ENCODE measurements at regions not wholly inside any gene's neighbourhood (a gene's known extent, or its start where the extent isn't known, plus 50 kb on each side); places are given as distances from the start of the nearest gene placed in this dataset.

DNA sequence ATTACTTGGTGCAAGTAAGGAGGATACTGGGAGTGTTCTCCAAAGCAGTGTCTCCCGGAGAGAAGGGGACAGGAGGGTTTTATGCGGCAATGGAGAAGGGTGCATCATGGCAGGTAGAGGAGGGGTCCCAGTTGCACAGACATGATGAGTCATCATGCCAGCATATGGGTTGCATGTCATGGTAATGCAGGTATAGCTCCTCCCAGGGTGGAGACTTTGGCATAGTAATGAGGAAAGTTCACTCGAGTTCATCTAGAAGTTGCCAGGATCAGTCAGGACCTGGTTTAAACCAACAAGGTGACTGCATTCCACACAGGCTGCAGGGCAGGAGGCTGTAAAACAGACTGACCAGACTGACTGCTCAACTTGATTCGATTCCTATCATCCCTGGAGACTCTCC lies 355.7 kb upstream of the DUSP10 start:
- no peak for DNase-seq

DNA sequence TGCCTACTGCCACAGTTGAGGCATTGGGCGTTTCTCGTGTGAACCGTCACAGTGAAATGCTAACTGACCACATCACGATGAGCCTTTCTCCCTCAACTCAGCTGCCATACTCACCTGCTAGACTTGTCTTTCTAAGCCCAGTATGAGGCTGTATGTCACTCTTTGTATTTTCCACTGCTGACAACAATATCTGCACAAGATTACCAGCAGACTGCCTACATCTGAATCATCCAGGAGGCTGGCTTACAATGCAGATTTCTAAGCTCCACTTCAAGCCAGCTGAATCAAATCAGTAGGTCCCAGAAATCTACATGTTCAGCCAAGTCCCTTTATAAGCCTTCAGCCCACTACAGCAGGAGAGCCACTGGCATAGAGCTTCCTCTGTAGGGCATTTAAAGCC lies 355.0 kb upstream of the DUSP10 start:
- no peak for DNase-seq

DNA sequence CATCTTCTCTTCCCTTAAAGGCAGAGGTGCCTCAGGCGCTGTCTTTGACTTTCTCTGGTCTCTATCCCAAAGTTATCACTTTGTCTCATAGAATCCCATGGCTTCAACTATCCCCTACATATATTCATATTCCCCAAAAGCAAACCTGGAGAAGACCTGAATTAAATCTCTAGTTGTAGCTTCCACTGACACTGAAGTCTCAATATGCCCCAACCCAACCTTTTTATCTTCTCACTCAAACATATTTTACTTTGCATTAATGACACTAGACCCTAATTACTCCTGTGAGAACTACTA lies 354.5 kb upstream of the DUSP10 start:
- DNase-seq: no peak

DNA sequence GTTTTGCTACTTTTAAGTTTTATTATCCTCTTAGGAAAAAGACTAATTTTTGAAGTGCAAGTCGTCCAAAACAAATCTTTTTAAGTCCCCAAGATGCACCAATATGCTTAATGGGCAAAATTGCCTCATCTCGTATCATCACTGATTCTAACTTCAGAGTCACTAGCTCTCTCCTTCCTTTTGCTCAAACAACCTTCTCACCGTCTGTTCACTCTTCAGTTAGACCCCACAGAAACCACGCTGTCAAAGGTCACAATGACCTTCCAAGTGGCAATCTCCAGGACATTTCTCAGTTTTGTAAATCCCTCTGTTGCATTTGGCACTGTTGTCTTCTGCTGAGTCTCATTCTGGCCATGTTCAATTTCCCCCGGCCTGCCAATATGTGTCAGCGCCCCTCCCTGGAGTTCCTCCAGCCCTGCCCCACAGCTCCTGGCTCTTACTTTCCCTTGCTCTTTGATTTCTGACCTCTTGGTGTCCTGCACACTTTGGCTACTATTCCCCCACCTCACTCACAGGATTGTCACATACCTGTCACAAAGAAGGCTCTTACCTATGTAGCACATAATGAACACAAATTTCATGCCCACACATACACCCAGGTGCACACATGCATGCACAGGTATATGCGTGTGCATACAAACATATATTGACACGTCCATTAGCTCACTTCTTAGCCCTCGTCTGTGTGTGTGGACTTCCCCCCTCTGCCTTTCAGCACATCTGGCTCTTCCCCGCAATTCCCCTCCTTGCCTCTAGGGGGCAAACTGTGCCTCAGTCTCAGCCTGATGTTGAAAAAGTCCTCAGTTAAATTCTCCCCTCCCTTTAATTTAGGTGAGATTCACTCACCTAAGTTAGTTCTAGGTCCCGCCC lies 354.0 kb upstream of the DUSP10 start:
- DNase-seq: peak; percentile 62 to 73 (median 72)

DNA sequence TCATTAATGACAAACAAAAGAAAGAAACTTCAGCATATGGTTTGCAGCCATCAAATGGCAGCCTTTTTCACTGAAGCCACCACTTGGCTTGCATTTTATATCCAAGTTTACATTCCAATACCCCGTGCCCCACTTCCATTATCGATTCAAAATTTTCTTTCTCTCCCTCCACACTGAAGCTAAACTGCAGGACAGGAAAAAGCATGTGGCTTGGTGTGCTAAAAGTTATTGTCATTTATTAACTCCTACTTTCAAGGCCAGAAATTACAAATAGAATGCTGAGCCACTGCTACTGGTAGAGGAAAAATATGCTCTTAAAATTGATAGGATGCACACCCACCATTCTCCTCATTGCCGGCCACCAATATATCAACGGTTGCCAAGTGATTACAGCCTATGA lies 351.6 kb upstream of the DUSP10 start:
- DNase-seq: no peak

DNA sequence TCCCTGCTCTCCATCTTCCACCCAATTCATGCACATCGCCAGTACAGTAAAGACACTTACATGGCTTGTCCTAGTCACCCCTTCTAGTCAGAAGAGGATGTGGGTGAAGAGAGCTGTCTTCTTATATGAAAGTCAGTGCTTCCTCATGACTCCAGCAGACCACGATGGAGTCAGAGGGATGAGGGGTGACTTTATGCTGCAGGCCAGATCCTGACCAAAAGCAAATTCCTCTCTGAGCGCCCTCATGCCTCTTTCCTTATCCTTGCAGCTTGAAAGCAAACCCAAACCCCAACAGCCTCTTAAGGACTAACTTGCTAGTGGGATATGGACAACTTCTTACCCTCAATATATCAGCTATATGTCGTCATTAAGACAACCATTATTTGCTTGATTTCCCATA lies 348.2 kb upstream of the DUSP10 start:
- DNase-seq: peak in 1 of 3 donors; percentile 5

DNA sequence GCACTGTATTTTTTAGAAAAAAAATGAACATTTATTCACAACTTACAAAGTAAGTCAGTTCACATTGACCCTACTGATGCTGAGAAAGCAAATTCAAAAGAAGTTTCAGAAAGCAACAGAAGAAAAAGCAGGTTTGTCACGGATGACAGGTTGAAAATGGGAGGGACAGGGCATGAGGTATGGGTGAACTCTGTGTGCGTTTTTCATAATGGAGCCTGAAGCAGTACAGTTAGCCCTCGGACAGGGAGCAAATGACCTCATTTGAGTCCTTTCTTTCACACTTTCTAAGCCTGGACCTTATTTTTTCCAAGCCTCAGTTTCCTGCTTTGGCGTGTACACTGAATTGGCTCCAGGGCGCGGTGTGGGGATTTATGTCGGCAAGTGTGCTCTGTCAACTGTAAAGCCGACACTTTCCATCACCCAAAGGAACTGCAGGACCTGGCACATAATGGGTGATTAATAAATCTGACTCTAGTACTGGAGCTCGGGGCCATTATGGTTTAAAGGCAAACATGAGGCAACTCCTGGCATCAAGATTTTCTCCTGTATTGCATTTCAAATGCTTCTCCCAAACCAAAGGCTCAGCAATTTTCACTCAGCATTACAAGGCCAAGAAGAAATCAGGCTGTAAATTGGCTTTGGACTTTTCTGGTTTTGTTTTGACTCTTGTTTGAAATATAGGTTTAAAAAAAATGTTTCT lies 345.5 kb upstream of the DUSP10 start:
- DNase-seq: no peak

DNA sequence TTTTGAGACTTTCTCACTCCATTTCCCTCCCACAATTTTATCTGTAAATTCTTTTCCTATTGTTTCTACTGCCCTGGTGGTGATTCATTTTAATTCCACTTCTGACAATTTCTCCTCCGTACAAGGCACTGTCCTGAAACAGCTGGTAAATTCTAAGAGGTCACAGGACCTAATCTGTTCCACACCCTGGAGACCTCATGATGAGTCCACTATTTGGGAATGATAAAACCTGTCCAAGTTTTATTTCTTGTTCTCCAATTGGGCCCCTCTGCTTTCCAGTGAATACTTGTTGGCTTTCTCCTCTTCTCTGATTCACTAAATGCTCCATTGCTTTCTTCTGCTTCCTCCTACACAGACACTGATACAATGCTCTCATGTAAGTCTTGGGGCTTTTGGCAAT lies 343.1 kb upstream of the DUSP10 start:
- no peak for DNase-seq

DNA sequence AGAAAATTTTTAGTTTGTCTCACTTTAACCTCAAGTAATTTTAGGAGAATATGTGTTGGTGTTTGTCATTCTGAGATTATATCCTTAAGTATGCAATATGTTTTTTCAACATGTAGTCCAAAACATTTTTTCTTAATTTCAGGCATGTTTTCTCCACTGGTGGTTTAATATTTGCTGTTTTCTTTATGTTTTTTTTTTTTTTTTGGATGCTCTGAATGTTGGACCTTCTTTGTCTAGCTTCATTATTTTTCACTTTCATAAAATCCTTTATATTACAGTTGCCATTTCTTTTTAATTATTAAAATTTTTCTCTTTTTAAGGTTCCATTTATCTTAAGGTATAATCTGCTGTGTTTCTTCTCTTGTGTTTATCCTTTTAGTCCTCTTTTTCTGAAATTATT lies 342.2 kb upstream of the DUSP10 start:
- DNase-seq: no peak

DNA sequence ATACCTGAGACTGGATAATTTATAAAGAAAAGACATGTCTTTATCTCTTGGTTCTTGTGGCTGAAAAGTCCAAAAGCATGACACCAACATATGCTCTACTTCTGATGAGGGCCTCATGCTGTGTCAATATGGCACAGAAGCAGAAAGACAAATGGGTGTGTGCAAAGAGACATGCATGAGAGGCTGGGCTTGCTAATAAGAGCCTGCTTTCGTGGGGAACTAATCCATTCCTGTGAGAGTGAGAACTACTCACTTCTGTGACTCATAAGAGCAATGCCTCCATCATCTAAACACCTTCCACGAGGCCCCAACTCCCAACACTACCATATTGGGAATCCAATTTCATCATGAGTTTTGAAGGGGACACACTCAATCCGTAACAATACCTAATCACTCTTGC lies 340.0 kb upstream of the DUSP10 start:
- no peak for DNase-seq

DNA sequence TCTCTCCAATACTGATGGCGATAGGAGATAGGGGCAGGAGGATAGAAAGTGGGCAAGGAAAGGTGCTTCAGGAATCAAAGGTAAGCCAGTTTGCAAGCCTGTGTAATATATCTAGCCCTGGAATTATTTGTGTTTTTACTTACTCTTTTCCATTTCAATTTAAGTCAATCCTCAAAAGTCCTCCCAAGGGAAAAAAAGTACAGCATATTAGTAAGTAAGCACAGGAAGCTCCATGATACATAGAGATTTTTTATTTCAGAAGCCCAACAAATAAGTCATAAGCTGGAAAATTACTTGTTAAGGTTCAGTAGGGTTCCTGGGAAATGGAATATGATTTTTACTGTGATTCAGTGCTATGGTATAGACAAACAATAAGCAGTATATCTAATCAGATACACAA lies 337.7 kb upstream of the DUSP10 start:
- no peak for DNase-seq

DNA sequence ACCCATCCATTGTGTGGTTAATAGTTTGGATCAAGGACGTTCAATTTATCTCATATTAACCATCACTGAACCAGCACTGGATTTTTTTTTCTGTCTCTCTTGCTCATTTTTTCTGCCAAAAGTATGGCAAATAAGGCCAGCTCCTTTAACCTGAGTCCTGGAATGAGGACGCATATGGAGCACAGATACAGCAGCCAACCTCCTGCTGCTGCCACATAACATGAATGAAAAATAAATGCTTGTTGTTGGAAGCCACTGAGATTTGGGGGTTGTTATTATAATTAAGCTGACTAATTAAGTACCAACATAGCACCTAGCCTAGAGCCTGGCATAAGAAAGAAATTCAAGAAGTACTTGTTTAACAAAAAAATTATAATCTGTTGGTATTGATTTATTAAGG lies 335.3 kb upstream of the DUSP10 start:
- no peak for DNase-seq

DNA sequence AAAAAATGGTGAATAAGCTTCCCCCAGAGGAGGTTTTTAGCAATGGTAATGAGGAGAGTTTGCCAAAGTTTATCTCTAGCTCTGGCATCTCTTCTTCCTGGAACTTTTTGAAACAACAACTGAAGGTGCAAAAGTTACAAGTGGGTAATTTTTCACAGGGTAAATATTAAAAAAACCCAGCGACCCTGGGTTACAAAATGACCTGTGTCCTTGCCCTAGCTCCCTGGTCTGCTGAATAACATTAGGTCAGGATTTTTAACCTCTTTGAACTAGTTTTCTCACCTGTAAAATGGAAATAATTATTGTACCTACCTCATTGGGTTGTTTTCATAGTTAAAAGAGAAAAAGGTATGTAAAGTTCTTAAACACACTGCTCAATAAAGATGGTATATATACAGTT lies 332.4 kb upstream of the DUSP10 start:
- no peak for DNase-seq

DNA sequence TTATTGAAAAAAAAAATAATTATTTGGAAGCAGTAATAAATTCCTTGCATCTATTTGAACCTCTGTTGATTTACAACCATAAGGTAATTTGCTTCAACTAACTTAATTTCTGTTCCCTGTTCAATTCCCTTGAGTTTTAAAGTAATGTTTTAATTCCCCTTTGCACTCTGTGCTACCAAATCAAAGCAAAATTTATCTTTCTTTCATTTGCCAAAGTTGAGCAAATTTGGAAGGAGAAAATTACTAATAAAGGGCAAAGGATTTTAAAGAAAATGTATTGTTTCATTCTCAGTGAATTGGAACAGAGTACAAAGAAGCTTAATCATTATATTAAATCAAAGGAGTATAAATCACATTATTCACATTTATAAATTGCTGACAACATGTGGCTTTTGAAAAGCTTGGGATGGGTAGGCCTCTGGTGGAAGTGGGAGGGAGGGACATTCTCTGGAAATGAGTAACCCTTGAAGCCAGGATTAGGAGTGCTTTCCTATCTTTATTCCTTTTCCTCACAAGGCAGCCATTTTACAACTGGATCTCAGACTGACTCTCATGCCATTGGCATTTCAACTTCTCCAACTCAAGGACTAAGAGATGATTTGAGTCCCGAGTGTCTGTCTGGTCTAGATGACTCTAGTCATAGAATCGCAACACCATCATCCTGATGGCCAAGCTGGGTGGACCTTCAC lies 331.6 kb upstream of the DUSP10 start:
- DNase-seq: no peak

DNA sequence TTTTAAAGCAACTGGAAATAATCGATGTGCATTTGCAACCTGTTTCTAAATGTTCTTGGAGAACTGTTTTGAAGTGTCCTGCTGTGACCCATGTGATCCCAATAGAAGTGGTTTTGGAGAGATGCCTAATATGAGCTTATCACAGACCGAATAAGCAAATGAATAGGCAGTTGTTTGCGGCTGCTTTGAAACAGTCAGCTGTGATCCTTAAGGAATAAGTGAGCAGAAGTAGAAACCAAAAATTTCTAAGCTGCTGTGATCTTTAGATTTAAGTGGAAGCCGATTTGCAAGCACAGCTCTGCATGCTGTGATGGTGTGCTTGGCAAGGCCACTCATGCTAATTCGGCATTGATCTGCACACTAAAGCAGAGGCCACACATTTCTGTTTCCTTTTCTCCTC lies 329.5 kb upstream of the DUSP10 start:
- DNase-seq: no peak

DNA sequence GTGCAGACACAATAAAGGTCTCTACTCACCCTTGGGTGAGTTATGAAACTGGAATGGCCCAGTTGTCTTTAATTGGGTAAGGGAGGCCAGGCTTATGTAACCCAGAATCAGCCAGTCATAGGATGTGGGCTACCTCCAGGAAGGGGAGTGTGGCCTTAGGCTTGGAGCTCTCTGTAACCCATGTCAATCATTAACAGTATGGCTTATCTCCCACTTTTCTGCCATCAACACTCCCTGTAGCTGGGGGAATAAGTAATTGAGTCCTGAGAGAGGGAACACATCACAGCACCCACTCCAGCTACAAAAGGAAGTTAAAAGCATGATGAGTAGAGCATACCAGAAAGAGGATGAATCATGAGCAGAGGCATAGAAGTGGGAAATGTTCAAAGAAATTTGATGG lies 327.0 kb upstream of the DUSP10 start:
- peak in 2 of 3 donors; percentile 18 to 22 for DNase-seq

DNA sequence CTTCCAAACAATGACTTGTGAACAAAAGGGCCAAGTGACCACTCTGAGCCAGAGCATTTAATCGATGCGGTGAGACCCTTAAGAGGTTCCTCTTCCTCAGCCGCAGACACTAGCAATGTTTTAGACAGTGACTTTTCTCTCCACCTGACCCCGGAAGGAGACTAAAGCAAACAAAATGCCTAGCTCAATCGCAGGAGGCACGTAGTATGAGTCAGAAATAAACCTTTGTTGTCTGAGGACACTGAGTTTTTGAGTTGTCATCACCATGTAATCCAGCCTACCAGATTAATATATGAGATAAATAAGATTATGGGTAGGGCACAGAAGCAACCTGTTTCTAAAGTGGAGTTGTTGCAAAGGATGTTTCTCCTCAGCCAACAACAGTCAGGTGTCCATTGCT lies 326.2 kb upstream of the DUSP10 start:
- DNase-seq: no peak

DNA sequence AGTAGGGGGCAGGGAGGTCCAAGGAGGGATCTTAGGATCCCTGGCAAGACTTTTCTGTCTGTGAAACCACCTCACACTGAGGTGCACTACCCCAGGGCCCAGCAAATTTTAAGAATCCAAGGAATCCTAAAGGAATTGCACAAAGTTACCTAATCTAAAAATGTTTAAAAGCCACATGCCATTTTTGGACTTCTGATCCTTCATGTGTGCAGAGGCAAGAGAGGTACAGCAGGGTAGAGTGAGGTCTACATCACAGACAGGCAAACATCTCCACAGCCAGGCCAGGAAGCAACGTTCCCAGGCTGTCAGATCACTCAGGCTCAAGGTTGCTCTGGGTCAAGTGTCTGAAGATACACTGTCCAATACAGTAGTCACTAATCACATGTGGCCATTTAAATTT lies 324.6 kb upstream of the DUSP10 start:
- DNase-seq: no peak

DNA sequence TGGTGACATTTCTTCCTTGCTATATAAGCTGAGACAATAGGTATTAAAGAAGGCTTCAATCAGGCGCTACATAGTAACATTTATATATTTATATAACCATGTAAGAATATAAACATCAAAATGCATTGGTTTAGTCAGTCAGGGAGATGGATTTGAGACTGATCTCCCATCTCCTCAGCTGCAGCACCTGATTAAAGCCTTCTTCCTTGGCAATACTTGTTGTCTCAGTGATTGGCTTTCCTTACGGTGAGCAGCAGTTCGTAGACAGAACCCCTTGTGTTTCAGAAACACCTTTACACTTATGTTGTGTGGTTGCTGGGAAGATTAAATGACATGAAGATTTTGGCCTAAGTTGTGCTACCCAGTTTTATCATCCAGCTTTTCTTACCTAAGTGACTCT lies 323.3 kb upstream of the DUSP10 start:
- DNase-seq: no peak

DNA sequence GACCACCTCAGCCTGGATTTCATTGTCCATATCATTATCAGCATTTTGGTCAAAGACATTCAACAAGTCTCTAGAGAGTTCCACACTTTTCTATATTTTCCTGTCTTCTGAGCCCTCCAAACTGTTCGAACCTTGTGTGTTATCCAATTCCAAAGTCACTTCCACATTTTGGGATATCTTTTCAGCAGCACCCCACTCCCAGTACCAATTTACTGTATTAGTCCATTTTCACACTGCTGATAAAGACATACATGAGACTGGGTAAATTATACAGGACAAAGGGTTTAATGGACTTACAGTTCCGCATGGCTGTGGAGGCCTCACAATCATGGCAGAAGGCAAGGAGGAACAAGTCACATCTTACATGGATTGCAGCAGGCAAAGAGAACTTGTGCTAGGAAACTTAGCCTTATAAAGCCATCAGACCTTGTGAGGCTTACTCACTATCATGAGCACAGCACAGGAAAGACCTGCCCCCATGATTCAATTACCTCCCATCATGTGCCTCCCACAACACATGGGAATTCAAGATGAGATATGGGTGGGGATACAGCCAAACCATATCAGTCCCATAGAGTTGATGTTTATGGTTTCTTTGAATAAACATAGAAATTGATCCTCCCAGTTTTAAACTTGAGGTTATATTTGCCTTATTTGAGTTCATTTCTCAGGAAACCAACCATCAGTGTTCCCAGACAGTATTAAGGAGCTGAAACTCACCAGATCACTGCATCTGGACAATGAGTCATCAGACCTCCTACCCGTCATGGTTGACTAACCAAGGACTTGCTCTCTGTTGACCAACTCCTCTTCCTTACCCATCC lies 322.7 kb upstream of the DUSP10 start:
- peak; percentile 55 to 61 (median 61) for DNase-seq

DNA sequence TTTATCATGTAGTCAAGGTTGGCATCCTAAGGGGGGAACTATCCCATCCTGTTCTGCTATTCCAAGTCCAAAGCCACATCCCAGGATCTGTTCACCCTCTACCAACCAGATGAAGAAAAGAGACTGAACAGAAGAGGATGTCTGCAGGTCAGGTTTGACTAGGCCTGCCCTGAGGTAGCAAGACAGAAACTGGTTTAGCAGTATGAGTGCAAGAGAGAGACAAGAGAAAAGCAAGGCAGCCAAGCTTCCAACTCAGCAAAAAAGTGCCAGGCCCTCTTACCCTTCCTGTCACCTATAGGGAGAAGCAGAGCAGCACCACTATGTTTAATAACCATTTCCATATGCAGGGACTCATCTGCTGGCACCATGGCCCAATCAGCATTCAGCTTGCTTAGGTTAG lies 320.8 kb upstream of the DUSP10 start:
- no peak for DNase-seq

DNA sequence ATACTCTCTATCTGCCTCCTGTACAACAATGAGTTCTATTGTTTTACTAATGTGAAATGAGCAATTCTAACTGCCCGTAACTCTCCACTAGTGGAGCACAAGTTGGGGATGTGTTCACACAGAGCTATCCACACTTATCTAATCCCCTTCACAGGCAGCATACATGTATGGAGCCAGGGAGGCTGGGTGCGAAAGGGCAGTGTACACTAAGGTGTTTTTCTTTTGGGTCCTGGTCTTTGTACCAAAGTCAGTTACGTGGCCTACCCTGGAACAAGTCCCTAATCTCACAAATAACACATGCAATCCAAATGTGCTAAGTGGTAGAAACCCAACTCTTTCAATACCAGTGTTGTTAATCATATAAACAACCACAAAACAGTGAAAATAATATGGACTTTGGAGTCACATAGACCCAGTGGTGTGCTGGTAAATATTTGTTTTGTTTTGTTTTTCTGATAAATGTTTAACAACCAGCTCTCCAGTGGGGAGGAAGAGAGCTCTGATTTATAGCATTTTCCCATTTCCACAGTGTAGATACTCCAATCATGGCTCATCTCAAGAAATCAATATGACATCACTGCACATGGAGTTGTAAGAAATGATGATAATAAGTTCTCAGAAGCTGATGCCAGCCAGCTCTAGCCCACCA lies 319.9 kb upstream of the DUSP10 start:
- DNase-seq: no peak

All from suppressor macrophage treated with lipopolysaccharide for 1 hour (primary cell).